H4 (cell line): ENCODE measurements at regions not wholly inside any gene's neighbourhood (a gene's known extent, or its start where the extent isn't known, plus 50 kb on each side); places are given as distances from the start of the nearest gene placed in this dataset.
"Not testable (repeated sequence)": the region's sequence is repeated elsewhere in the genome, so short reads cannot be mapped to it uniquely, and the experiment has no call there.

Experiments used
- DNase-seq: peaks from one replicate; pipeline ENCODE4 v3.0.0-alpha.2; 2015; ENCODE audit warnings: low spot score

DNA sequence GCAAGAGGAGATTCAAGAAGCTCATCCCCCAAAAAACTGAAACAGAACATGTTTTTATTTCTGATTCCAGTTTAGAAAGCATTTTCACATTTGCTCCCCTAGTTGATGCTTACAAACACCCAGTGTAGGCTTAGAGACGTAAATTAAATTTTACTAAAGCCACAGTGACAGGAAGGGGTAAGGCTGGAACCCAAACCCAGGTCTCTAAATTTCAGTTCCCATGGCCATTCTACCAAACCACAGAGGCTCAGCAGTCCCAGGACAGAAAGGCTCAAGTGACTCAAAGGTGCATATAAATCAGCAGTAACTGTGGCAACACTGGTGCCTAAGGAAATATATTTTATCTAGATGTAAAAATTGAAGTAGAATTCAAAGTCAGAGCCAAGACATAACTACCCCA lies 128.7 kb downstream of the CEP120 start:
- no peak for DNase-seq

GRCh38 chr5:123289210-123289609 lies 134.0 kb downstream of the CEP120 start:
- no peak for DNase-seq

DNA sequence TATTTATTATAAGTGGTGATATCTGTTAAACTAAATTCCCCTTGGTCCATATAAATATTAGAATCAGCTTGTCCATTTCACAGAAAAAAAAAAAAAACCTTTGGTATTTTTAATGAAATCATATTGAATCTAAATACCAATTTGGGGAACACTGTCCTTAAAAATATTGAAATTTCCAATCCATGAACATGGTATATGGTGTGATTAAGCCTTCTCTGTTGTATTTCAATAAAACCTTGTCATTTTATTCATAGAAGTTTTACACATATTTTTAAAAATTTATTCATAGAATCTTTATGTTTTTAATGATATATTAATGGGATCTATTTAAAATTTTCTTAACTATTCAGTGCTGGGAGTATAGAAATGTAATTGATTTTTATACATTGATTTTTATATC lies 135.3 kb downstream of the CEP120 start:
- no peak for DNase-seq

GRCh38 chr5:123286891-123287290 lies 136.3 kb downstream of the CEP120 start:
- DNase-seq, result no peak

- DNase-seq, result no peak
Measured at GRCh38 chr5:123285122-123286023, 137.8 kb downstream of the CEP120 start.

- no peak for DNase-seq
Measured at GRCh38 chr5:123283499-123283898, 139.7 kb downstream of the CEP120 start.

DNA sequence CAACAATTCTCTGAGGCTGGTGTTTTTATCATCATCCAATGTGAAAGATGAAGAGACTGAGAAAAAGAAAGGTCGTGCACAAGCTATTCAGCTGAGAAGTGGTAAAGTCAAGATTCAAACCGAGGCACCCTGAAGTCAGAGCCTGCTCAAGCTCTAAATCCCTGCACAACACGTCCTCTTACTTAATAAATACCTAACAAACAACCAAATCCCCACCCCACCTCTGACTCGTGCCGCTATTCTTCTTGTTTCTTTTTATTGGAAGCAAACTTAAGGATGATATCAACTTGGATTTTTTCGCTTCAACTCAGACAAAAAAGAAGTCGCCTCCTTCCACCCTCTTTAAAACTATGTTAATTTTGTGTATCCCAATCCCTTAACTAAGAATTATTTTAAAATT lies 140.2 kb downstream of the CEP120 start:
- no peak for DNase-seq

- DNase-seq, result no peak
Measured at GRCh38 chr5:123282444-123282843, 140.8 kb downstream of the CEP120 start.

- not testable (repeated sequence) for DNase-seq
Measured at GRCh38 chr5:123280854-123281253, 142.3 kb downstream of the CEP120 start.

DNA sequence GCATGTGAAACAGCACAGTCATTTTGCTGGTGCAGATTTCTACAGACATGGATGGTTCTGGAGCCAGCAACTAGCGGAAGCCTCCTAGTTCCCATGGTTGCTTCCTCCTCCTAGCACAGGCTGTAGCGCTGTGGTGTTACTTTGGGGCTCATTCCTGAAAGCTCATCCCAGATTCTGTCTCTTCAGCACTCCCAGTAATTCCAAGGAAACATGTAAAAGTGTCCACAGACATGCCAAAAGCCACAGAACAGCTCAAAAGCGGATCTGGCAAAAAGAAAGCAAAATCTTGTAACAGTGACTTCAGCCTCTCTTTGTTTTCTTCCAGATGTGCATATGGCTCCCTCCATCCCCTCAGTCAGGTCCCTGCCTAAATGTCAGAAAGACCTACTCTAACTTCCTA lies 144.1 kb downstream of the CEP120 start:
- DNase-seq, result no peak

DNA sequence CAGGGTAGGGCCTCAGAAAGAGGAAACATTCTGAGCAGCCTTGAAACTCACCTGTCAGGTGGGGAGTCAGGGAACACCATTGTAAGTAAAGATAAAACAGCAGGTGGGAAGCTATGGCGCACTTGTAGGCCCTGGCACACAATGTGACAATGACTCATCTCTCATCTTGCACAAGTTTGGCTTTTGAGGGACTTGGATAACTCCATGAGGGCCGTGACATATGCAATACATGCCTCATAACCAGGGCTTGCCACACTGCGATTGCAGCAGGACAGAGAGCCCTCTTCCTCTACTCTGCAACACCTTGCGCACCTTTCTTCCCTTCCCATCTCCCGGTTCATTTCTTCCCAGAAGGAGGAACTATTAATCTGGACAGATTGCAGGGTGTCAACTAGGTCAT lies 144.9 kb downstream of the CEP120 start:
- peak; percentile 17 for DNase-seq

DNA sequence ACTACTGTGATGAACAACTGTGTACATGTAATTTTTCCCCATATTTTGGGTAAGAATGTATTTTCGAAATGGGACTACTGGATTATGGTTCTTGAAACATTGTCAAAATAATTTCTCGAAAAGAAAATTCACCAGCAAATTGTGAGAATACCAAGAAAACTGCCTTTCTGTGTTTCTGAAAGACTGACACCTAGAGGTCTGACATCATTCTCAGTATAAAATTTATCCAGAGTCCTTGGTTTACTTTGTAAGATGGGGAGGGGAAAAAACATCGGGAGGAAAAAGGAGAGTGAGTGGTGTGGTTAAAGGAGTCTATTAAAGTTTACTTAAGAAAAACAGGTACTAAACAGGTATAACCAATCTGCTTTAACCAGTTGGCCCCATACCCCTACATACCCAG lies 149.2 kb downstream of the CEP120 start:
- no peak for DNase-seq

GRCh38 chr5:123273095-123273494 lies 150.1 kb downstream of the CEP120 start:
- DNase-seq, result no peak

- no peak for DNase-seq
Measured at GRCh38 chr5:123269851-123270250, 153.4 kb downstream of the CEP120 start.

GRCh38 chr5:123269436-123269835 lies 153.8 kb downstream of the CEP120 start:
- DNase-seq, result no peak

- DNase-seq, result no peak
Measured at GRCh38 chr5:123266365-123266764, 156.8 kb downstream of the CEP120 start.

DNA sequence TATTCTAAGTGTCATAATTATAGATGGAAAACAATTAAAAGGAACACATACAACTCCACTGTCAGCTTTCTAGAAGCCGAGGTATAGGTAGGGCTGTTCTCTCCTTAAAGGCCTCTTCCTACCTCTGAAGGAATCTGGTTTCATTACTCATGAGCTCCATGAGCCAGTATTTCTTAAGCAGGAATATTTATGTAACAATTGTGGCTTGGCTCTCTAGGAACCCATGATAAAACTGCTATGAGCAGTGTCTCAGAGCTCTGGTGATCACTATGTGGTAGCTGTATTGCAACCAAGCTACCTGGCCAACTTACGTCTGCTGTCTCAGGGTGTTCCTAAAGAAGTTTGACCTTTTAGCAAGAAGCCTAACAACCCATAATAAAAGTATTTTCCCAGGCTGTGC lies 157.7 kb downstream of the CEP120 start:
- no peak for DNase-seq

GRCh38 chr5:123264394-123264793 lies 158.8 kb downstream of the CEP120 start:
- DNase-seq, result no peak

GRCh38 chr5:123263859-123264258 lies 159.3 kb downstream of the CEP120 start:
- DNase-seq, result no peak

- no peak for DNase-seq
Measured at GRCh38 chr5:123262216-123262823, 160.9 kb downstream of the CEP120 start.

GRCh38 chr5:123261752-123262151 lies 161.5 kb downstream of the CEP120 start:
- no peak for DNase-seq

DNA sequence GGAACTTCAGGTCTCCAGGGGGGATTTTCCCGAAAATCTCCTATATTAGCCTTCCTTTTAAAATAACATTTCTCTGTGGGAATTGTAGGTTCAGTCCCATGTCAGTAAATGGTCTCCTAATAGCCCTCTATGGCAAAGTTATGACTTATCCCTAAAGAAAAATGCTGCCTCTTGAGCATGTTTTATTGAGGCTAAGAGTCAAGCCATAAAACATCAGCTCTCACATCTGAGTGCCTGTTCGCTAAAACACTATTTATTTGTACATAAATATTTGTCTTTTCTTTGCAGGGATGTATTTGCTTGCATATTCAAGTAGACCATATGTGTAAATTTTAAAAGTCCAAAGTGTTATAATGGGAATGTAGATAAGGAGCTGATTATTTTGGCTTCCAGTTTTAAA lies 160.4 kb downstream of the PRDM6 start:
- no peak for DNase-seq

DNA sequence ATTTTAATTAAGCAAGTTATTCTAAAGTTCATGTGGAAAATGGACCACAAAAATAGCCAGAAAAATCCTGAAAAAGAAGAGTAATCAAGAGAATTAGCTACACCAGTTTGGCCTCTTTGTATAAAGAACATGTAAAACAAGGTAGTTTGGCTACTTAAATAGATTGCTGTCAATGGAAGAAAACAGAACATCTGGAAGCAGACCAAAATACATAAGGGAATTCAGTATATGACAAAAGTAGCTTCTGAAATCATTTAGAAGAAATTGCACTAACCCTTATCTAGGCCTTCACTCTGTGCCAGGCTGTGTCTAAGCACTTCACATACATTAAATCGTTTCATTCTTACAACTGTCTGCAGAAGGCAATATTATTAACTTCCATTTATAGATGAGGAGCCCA lies 156.6 kb downstream of the PRDM6 start:
- DNase-seq, result no peak
